ENCODE measurements at regions not wholly inside any gene's neighbourhood (a gene's known extent, or its start where the extent isn't known, plus 50 kb on each side); places are given as distances from the start of the nearest gene placed in this dataset.

- TF ChIP-seq CTCF (CRISPR knock-in tag; IDR thresholded peaks at IDR 0.05) (no peak), FOXO1 (CRISPR knock-in tag; IDR thresholded peaks at IDR 0.05) (no peak), ZZZ3 (CRISPR knock-in tag; IDR thresholded peaks at IDR 0.05; ENCODE audit: borderline replicate concordance) (no peak)
These were observed 406.5 kb upstream of the CDIN1 start for GRCh38 chr15:36172955-36173354.

All from HepG2 (cell line).